ENCODE measurements at regions not wholly inside any gene's neighbourhood (a gene's known extent, or its start where the extent isn't known, plus 50 kb on each side); places are given as distances from the start of the nearest gene placed in this dataset.

DNA sequence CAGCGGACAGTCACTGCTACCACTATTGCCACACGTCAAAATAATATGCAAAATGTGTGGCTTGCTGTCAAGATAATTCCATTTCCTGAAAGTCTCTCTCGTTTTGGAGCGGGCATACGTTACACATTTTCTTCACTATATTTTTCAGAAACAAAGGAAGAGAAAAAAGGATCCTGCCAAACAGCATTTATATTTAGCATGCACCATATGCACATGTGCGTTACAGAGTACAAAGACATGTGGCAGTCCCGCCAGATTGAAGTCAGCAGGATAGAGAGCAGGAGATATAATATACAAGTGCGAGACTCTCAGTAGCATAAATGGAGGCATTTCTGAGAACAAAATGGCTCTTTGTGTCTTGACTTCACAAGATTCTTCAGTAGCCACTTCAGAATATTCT lies 221.6 kb upstream of the KIF2A start:
- no peak for TF ChIP-seq RCOR1 (IDR thresholded peaks at IDR 0.05; ENCODE audit: low read length)
- TF ChIP-seq, protein P1, sequence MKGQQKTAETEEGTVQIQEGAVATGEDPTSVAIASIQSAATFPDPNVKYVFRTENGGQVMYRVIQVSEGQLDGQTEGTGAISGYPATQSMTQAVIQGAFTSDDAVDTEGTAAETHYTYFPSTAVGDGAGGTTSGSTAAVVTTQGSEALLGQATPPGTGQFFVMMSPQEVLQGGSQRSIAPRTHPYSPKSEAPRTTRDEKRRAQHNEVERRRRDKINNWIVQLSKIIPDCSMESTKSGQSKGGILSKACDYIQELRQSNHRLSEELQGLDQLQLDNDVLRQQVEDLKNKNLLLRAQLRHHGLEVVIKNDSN (IDR thresholded peaks at IDR 0.05; ENCODE audit: borderline replicate concordance, low read depth) = no peak
- no peak for TF ChIP-seq EP300 (IDR thresholded peaks at IDR 0.05; ENCODE audit: borderline replicate concordance in 1 of 2, low read depth in 1 of 2, low read length in 1 of 2)
- no peak for TF ChIP-seq GABPA (IDR thresholded peaks at IDR 0.05; ENCODE audit: low read depth)
- no peak for TF ChIP-seq EZH2phosphoT487 (IDR thresholded peaks at IDR 0.05; ENCODE audit: borderline replicate concordance, low read depth)
- no peak for TF ChIP-seq FOXJ3 (CRISPR knock-in tag; IDR thresholded peaks at IDR 0.05)
- TF ChIP-seq FOSL2 (IDR thresholded peaks at IDR 0.05; ENCODE audit: borderline replicate concordance, low read depth) = no peak
- TF ChIP-seq, protein P2, sequence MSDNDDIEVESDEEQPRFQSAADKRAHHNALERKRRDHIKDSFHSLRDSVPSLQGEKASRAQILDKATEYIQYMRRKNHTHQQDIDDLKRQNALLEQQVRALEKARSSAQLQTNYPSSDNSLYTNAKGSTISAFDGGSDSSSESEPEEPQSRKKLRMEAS (IDR thresholded peaks at IDR 0.05; ENCODE audit: low read depth) = no peak
- TF ChIP-seq, protein P3, sequence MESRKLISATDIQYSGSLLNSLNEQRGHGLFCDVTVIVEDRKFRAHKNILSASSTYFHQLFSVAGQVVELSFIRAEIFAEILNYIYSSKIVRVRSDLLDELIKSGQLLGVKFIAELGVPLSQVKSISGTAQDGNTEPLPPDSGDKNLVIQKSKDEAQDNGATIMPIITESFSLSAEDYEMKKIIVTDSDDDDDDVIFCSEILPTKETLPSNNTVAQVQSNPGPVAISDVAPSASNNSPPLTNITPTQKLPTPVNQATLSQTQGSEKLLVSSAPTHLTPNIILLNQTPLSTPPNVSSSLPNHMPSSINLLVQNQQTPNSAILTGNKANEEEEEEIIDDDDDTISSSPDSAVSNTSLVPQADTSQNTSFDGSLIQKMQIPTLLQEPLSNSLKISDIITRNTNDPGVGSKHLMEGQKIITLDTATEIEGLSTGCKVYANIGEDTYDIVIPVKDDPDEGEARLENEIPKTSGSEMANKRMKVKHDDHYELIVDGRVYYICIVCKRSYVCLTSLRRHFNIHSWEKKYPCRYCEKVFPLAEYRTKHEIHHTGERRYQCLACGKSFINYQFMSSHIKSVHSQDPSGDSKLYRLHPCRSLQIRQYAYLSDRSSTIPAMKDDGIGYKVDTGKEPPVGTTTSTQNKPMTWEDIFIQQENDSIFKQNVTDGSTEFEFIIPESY (IDR thresholded peaks at IDR 0.05; ENCODE audit: borderline replicate concordance, low read depth) = no peak
- TF ChIP-seq POLR2AphosphoS5 (IDR thresholded peaks at IDR 0.05; ENCODE audit: low read depth, low read length) = no peak
- no peak for TF ChIP-seq TCF12 (IDR thresholded peaks at IDR 0.05)
- no peak for TF ChIP-seq TEAD4 (IDR thresholded peaks at IDR 0.05; ENCODE audit: borderline replicate concordance, insufficient read depth)
- TF ChIP-seq FOXM1 (IDR thresholded peaks at IDR 0.05; ENCODE audit: low read depth) = no peak
- TF ChIP-seq, protein P4, sequence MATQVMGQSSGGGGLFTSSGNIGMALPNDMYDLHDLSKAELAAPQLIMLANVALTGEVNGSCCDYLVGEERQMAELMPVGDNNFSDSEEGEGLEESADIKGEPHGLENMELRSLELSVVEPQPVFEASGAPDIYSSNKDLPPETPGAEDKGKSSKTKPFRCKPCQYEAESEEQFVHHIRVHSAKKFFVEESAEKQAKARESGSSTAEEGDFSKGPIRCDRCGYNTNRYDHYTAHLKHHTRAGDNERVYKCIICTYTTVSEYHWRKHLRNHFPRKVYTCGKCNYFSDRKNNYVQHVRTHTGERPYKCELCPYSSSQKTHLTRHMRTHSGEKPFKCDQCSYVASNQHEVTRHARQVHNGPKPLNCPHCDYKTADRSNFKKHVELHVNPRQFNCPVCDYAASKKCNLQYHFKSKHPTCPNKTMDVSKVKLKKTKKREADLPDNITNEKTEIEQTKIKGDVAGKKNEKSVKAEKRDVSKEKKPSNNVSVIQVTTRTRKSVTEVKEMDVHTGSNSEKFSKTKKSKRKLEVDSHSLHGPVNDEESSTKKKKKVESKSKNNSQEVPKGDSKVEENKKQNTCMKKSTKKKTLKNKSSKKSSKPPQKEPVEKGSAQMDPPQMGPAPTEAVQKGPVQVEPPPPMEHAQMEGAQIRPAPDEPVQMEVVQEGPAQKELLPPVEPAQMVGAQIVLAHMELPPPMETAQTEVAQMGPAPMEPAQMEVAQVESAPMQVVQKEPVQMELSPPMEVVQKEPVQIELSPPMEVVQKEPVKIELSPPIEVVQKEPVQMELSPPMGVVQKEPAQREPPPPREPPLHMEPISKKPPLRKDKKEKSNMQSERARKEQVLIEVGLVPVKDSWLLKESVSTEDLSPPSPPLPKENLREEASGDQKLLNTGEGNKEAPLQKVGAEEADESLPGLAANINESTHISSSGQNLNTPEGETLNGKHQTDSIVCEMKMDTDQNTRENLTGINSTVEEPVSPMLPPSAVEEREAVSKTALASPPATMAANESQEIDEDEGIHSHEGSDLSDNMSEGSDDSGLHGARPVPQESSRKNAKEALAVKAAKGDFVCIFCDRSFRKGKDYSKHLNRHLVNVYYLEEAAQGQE (IDR thresholded peaks at IDR 0.05; ENCODE audit: low read depth, low read length) = no peak
- TF ChIP-seq RFX5 (IDR thresholded peaks at IDR 0.05; ENCODE audit: low read length) = no peak
- TF ChIP-seq SMC3 (IDR thresholded peaks at IDR 0.05; ENCODE audit: low read depth, low read length) = no peak
- Histone ChIP-seq H3K9me3 (no peaks in the 10 kb centered on the region), H3F3A (replicated peaks; ENCODE audit: insufficient read depth) (no peaks in the 10 kb centered on the region), H3K4me1 (ENCODE audit: control insufficient read depth in 1 of 2, insufficient read depth in 2 of 2, low read depth in 1 of 2, low read length in 1 of 2) (peaks cover 8% of the 10 kb centered on the region in 2 experiments; a peak in 3 of 4 replicates), H3K4me3 (ENCODE audit: low read depth in 2 of 2, low read length in 1 of 2) (no peak overlapping the region), H3K9me2 (no peaks in the 10 kb centered on the region), H3K27ac (ENCODE audit: low read depth in 2 of 2, low read length in 1 of 2) (no peak overlapping the region), H2AFZ (ENCODE audit: low read depth) (no peak overlapping the region), H3K27me3 (ENCODE audit: insufficient read depth) (peaks cover 6% of the 10 kb centered on the region; the same call in 1 of the 2 replicates), H3K36me3 (replicated peaks in 1 of 2; ENCODE audit: control insufficient read depth in 1 of 2, insufficient read depth in 2 of 2, low read length in 1 of 2) (no peaks in the 10 kb centered on the region), H3K9ac (no peak overlapping the region), H3K4me2 (no peak overlapping the region), H3K79me2 (ENCODE audit: insufficient read depth) (no peaks in the 10 kb centered on the region), H4K20me1 (ENCODE audit: insufficient read depth) (no peaks in the 10 kb centered on the region)
- no peak for DNase-seq
- CTCF ChIA-PET = no interaction called here
- WGBS (ENCODE audit: low lambda C conversion rate) = 87% methylated on average over 8 of the region's 8 CpGs
- POLR2A ChIA-PET = no interaction called here
